ENCODE measurements at regions not wholly inside any gene's neighbourhood (a gene's known extent, or its start where the extent isn't known, plus 50 kb on each side); places are given as distances from the start of the nearest gene placed in this dataset.

GRCh38 chr2:2748399-2749205, 417.5 kb upstream of the MYT1L start:
- no peak for TF ChIP-seq EZH2 (IDR thresholded peaks at IDR 0.05; ENCODE audit: borderline replicate concordance, insufficient read depth, low read depth, low read length, poor library complexity, severe bottlenecking)
- TF ChIP-seq, protein P1, sequence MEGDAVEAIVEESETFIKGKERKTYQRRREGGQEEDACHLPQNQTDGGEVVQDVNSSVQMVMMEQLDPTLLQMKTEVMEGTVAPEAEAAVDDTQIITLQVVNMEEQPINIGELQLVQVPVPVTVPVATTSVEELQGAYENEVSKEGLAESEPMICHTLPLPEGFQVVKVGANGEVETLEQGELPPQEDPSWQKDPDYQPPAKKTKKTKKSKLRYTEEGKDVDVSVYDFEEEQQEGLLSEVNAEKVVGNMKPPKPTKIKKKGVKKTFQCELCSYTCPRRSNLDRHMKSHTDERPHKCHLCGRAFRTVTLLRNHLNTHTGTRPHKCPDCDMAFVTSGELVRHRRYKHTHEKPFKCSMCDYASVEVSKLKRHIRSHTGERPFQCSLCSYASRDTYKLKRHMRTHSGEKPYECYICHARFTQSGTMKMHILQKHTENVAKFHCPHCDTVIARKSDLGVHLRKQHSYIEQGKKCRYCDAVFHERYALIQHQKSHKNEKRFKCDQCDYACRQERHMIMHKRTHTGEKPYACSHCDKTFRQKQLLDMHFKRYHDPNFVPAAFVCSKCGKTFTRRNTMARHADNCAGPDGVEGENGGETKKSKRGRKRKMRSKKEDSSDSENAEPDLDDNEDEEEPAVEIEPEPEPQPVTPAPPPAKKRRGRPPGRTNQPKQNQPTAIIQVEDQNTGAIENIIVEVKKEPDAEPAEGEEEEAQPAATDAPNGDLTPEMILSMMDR (IDR thresholded peaks at IDR 0.05): no peak
- Mint-ChIP-seq H3K4me1 (no peaks in the 10 kb centered on the region), H3K27ac (no peak overlapping the region), H3K27me3 (no peaks in the 10 kb centered on the region), H3K9me3 (ENCODE audit: insufficient read depth) (peaks cover 4% of the 10 kb centered on the region), H3K4me3 (no peak overlapping the region)
- H3K4me2 ChIP-seq (replicated peaks; ENCODE audit: low read depth, low read length, poor library complexity, severe bottlenecking): no peak overlapping the region
- intact Hi-C loops (cut with micrococcal nuclease): no loop called here
- H3K4me3 ChIP-seq (ENCODE audit: control extremely low read depth in 1 of 5, extremely low read depth in 1 of 5, insufficient read depth in 1 of 5, low read depth in 2 of 5, low read length in 4 of 5): no peak overlapping the region
- peaks cover 0 to 22% (median 0%) of the 10 kb centered on the region in 3 donors for H3K9me3 ChIP-seq (ENCODE audit: control extremely low read depth in 1 of 3, control insufficient read depth in 2 of 3, insufficient read depth in 1 of 3, low read length in 2 of 3)
- H2AFZ ChIP-seq (ENCODE audit: insufficient read depth, low read depth, low read length, poor library complexity, severe bottlenecking): no peak overlapping the region
- WGBS (ENCODE audit: insufficient coverage): 82% methylated on average over 13 of the region's 13 CpGs
- no peak overlapping the region for H3K9ac ChIP-seq (ENCODE audit: low read length)
- no peak overlapping the region for H3K27ac ChIP-seq (ENCODE audit: low read length in 2 of 2)
- ChIA-PET CTCF (no interaction called here), POLR2A (no interaction called here)
- no peaks in the 10 kb centered on the region for H4K20me1 ChIP-seq (ENCODE audit: control insufficient read depth, insufficient read depth, low read length, poor library complexity, severe bottlenecking)
- ATAC-seq (ENCODE audit: low read depth) (no peak), DNase-seq (no peak)
- H3K79me2 ChIP-seq (ENCODE audit: control insufficient read depth, insufficient read depth, low read length): no peaks in the 10 kb centered on the region
- H3K27me3 ChIP-seq (replicated peaks in 1 of 4; ENCODE audit: control extremely low read depth in 1 of 4, control insufficient read depth in 3 of 4, insufficient read depth in 4 of 4, low read length in 3 of 4): peaks cover 0 to 3% (median 0%) of the 10 kb centered on the region in 4 experiments
- no peaks in the 10 kb centered on the region for H3K36me3 ChIP-seq (replicated peaks in 1 of 2; ENCODE audit: control extremely low read depth in 1 of 2, control insufficient read depth in 1 of 2, extremely low read depth in 1 of 2, insufficient read depth in 2 of 2, low read length in 1 of 2)
- H3K4me1 ChIP-seq (ENCODE audit: control insufficient read depth in 2 of 2, insufficient read depth in 2 of 2, low read length in 2 of 2): no peaks in the 10 kb centered on the region

- ChIA-PET POLR2A (no interaction called here), CTCF (no interaction called here)
- H4K20me1 ChIP-seq (ENCODE audit: control insufficient read depth, insufficient read depth, low read length, poor library complexity, severe bottlenecking): no peaks in the 10 kb centered on the region
- no peaks in the 10 kb centered on the region for H3K79me2 ChIP-seq (ENCODE audit: control insufficient read depth, insufficient read depth, low read length)
- 74% methylated on average over 7 of the region's 7 CpGs for WGBS (ENCODE audit: insufficient coverage)
- H2AFZ ChIP-seq (ENCODE audit: insufficient read depth, low read depth, low read length, poor library complexity, severe bottlenecking): no peak overlapping the region
- H3K4me3 ChIP-seq (ENCODE audit: control extremely low read depth in 1 of 5, extremely low read depth in 1 of 5, insufficient read depth in 1 of 5, low read depth in 2 of 5, low read length in 4 of 5): no peak overlapping the region
- no peak overlapping the region for H3K27ac Mint-ChIP-seq
- H3K9me3 Mint-ChIP-seq (ENCODE audit: insufficient read depth): peaks cover 4% of the 10 kb centered on the region
- H3K4me1 ChIP-seq (ENCODE audit: control insufficient read depth in 2 of 2, insufficient read depth in 2 of 2, low read length in 2 of 2): no peaks in the 10 kb centered on the region
- H3K27ac ChIP-seq (ENCODE audit: low read length in 2 of 2): no peak overlapping the region
- no peaks in the 10 kb centered on the region for H3K36me3 ChIP-seq (replicated peaks in 1 of 2; ENCODE audit: control extremely low read depth in 1 of 2, control insufficient read depth in 1 of 2, extremely low read depth in 1 of 2, insufficient read depth in 2 of 2, low read length in 1 of 2)
- H3K9ac ChIP-seq (ENCODE audit: low read length): no peak overlapping the region
- no peak for DNase-seq
- no peak overlapping the region for H3K4me3 Mint-ChIP-seq
- H3K9me3 ChIP-seq (ENCODE audit: control extremely low read depth in 1 of 3, control insufficient read depth in 2 of 3, insufficient read depth in 1 of 3, low read length in 2 of 3): peaks cover 0 to 19% (median 0%) of the 10 kb centered on the region in 3 donors
- H3K4me2 ChIP-seq (replicated peaks; ENCODE audit: low read depth, low read length, poor library complexity, severe bottlenecking): no peak overlapping the region
- H3K27me3 ChIP-seq (replicated peaks in 1 of 4; ENCODE audit: control extremely low read depth in 1 of 4, control insufficient read depth in 3 of 4, insufficient read depth in 4 of 4, low read length in 3 of 4): peaks cover 0 to 3% (median 0%) of the 10 kb centered on the region in 4 experiments
- no peaks in the 10 kb centered on the region for H3K4me1 Mint-ChIP-seq
- TF ChIP-seq EZH2 (IDR thresholded peaks at IDR 0.05; ENCODE audit: borderline replicate concordance, insufficient read depth, low read depth, low read length, poor library complexity, severe bottlenecking): no peak
- TF ChIP-seq, protein P1 (IDR thresholded peaks at IDR 0.05): no peak
- H3K27me3 Mint-ChIP-seq: no peaks in the 10 kb centered on the region
- intact Hi-C loops (cut with micrococcal nuclease): no loop called here
- no peak for ATAC-seq (ENCODE audit: low read depth)
Observed at GRCh38 chr2:2747797-2748301, 416.8 kb upstream of the MYT1L start.
